ENCODE measurements at regions not wholly inside any gene's neighbourhood (a gene's known extent, or its start where the extent isn't known, plus 50 kb on each side); places are given as distances from the start of the nearest gene placed in this dataset.

DNA sequence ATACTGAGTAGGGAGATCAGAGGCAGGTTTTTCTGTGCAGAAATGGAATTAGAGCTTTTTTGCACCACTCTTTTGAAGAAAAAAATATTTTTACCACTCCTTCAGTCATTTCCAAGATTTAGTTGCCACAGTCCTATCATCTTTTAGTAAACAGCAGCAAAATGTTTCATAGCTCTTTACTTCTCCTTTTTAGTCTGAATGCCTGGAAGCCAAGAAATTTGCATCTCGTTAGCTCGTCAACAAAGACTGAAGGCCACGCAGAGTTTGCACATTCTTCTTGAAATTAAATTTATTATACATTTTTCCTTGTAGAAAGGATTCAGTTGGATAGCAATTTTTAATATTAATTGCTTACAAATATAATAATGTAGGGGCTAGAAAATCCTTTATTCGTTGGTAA lies 544.5 kb upstream of the ATP2B1 start:
- 30% methylated on average over 4 of the region's 4 CpGs for WGBS (ENCODE audit: insufficient coverage, insufficient replicate concordance, low lambda C conversion rate, missing lambda C conversion rate)
- Histone ChIP-seq H3K79me2 (ENCODE audit: control insufficient read depth, insufficient read depth, low read length) (no peaks in the 10 kb centered on the region), H3K9me3 (replicated peaks; ENCODE audit: control insufficient read depth, insufficient read depth, low read length) (no peaks in the 10 kb centered on the region; the same call in 2 of the 3 replicates), H3K4me1 (ENCODE audit: control insufficient read depth, insufficient read depth, low read length) (peaks cover 5% of the 10 kb centered on the region; the same call in 1 of the 2 replicates), H4K20me1 (ENCODE audit: control insufficient read depth, insufficient read depth) (no peaks in the 10 kb centered on the region), H2AFZ (ENCODE audit: control insufficient read depth, low read depth, low read length) (no peak overlapping the region), H3K36me3 (ENCODE audit: control insufficient read depth in 2 of 2, insufficient read depth in 2 of 2, low read length in 1 of 2) (no peaks in the 10 kb centered on the region), H3K4me2 (ENCODE audit: control insufficient read depth, insufficient read depth) (no peak overlapping the region), H3K9ac (ENCODE audit: control insufficient read depth, insufficient read depth, low read length) (no peak overlapping the region), H3K27ac (ENCODE audit: control insufficient read depth, insufficient read depth) (no peak overlapping the region), H3K27me3 (replicated peaks in 1 of 2; ENCODE audit: control insufficient read depth in 2 of 2, insufficient read depth in 2 of 2, low read length in 1 of 2) (no peaks in the 10 kb centered on the region), H3K4me3 (no peak overlapping the region)
- SMC1A ChIA-PET (ENCODE audit: uncharacterized antibody, unreplicated experiment): interaction anchor here (0.9 to 1.6 kb wide), 4 partner anchors 10 to 267 kb away, joined by 3 to 5 read pairs (median 4); no protein-coding TSS in a partner anchor
- CTCF ChIA-PET: interaction anchor here (0.7 to 1.7 kb wide), 5 partner anchors 9 to 710 kb away, joined by 3 to 7 read pairs (median 5); no protein-coding TSS in a partner anchor
- POLR2A ChIA-PET: no interaction called here
- ATAC-seq (no peak), FAIRE-seq (no peak), DNase-seq (ENCODE audit: low read depth, low spot score) (no peak)
- in situ Hi-C loops (cut with MboI) (loop anchor here (10.0 kb wide), 1 partner anchor 708 kb away; no protein-coding TSS in a partner anchor), intact Hi-C loops (cut with micrococcal nuclease; ENCODE audit: unreplicated experiment) (loop anchor here (5.0 kb wide), 2 partner anchors 151 to 546 kb away; partner anchors contain the start of gene ATP2B1)
- TF ChIP-seq POU2F2 (IDR thresholded peaks at IDR 0.05; ENCODE audit: borderline replicate concordance, low read depth, low read length) (0 out of 3 replicates have a peak, but pooled peaks have one; percentile 15), ZNF384 (IDR thresholded peaks at IDR 0.05; ENCODE audit: borderline replicate concordance, low read depth, low read length) (no peak)
- no TSS peak for BruUV-seq (replicated peaks)
- RAD21 ChIA-PET (ENCODE audit: unreplicated experiment): no interaction called here

DNA sequence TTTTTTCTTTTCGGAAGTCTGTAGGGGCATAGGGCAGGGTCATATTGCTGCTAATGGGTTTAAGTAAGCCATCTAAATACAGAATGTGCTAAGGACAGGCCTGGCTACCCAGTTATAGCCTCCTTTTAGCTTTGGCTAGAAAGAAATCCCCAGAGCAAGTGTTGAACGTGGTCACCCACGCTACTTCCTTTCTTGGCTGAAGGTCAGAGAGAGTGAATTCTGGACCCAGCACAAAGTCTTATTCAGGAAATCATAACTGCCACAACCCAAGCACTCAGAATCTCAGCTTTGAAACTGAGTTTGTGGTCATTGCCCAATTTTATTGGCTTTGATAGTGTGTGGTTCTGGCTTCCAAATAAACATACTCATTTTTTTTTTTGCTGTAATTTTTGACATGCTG lies 542.1 kb upstream of the ATP2B1 start:
- H3K27ac ChIP-seq (ENCODE audit: control insufficient read depth, insufficient read depth): no peak overlapping the region
- 30% methylated on average over 3 of the region's 3 CpGs for WGBS (ENCODE audit: insufficient coverage, insufficient replicate concordance, low lambda C conversion rate, missing lambda C conversion rate)
- H3K27me3 ChIP-seq (replicated peaks in 1 of 2; ENCODE audit: control insufficient read depth in 2 of 2, insufficient read depth in 2 of 2, low read length in 1 of 2): no peaks in the 10 kb centered on the region
- POLR2A ChIA-PET: no interaction called here
- ATAC-seq (peak; percentile 38; the same call in 2 of the 3 replicates), FAIRE-seq (no peak), DNase-seq (ENCODE audit: low read depth, low spot score) (no peak)
- H2AFZ ChIP-seq (ENCODE audit: control insufficient read depth, low read depth, low read length): no peak overlapping the region
- no peak overlapping the region for H3K4me3 ChIP-seq
- RAD21 ChIA-PET (ENCODE audit: unreplicated experiment): no interaction called here
- BruUV-seq (replicated peaks): no TSS peak
- H3K9ac ChIP-seq (ENCODE audit: control insufficient read depth, insufficient read depth, low read length): no peak overlapping the region
- no peaks in the 10 kb centered on the region for H3K79me2 ChIP-seq (ENCODE audit: control insufficient read depth, insufficient read depth, low read length)
- no peaks in the 10 kb centered on the region for H4K20me1 ChIP-seq (ENCODE audit: control insufficient read depth, insufficient read depth)
- TF ChIP-seq RUNX3 (IDR thresholded peaks at IDR 0.05; ENCODE audit: low read length): peak; percentile 27; the same call in 1 of the 2 replicates
- no peak for TF ChIP-seq PBX3 (IDR thresholded peaks at IDR 0.05; ENCODE audit: insufficient replicate concordance, low read depth, low read length)
- CTCF ChIA-PET: interaction anchor here (1.6 kb wide), 1 partner anchor 707 kb away, joined by 6 read pairs; no protein-coding TSS in a partner anchor
- no peaks in the 10 kb centered on the region; the same call in 2 of the 3 replicates for H3K9me3 ChIP-seq (replicated peaks; ENCODE audit: control insufficient read depth, insufficient read depth, low read length)
- H3K36me3 ChIP-seq (ENCODE audit: control insufficient read depth in 2 of 2, insufficient read depth in 2 of 2, low read length in 1 of 2): no peaks in the 10 kb centered on the region
- intact Hi-C loops (cut with micrococcal nuclease; ENCODE audit: unreplicated experiment) (loop anchor here (5.0 kb wide), 2 partner anchors 148 to 543 kb away; partner anchors contain the start of gene ATP2B1), in situ Hi-C loops (cut with MboI) (loop anchor here (10.0 kb wide), 1 partner anchor 706 kb away; no protein-coding TSS in a partner anchor)
- SMC1A ChIA-PET (ENCODE audit: uncharacterized antibody, unreplicated experiment): interaction anchor here (0.7 to 1.7 kb wide), 4 partner anchors 13 to 132 kb away, joined by 3 to 4 read pairs (median 4); no protein-coding TSS in a partner anchor
- peaks cover 5% of the 10 kb centered on the region; the same call in 1 of the 2 replicates for H3K4me1 ChIP-seq (ENCODE audit: control insufficient read depth, insufficient read depth, low read length)
- H3K4me2 ChIP-seq (ENCODE audit: control insufficient read depth, insufficient read depth): no peak overlapping the region

Data from GM12878 (cell line).